IPS-NIHi11 (cell line): ENCODE measurements at regions not wholly inside any gene's neighbourhood (a gene's known extent, or its start where the extent isn't known, plus 50 kb on each side); places are given as distances from the start of the nearest gene placed in this dataset.

Experiments used
- DNase-seq: peaks from one replicate; pipeline ENCODE4 v3.0.0; 2012; ENCODE audit warnings: mixed read lengths, low spot score

- no peak for DNase-seq
These were observed 105.3 kb downstream of the FOXL1 start for GRCh38 chr16:86683441-86684194.

GRCh38 chr16:86685076-86685475, 106.7 kb downstream of the FOXL1 start:
- no peak for DNase-seq

- DNase-seq = no peak
These were observed 112.6 kb downstream of the FOXL1 start for GRCh38 chr16:86690970-86691369.

- no peak for DNase-seq
These were observed 114.1 kb downstream of the FOXL1 start for GRCh38 chr16:86692426-86692825.

- no peak for DNase-seq
These were observed 114.7 kb downstream of the FOXL1 start for GRCh38 chr16:86693033-86693432.

GRCh38 chr16:86697715-86698114, 119.4 kb downstream of the FOXL1 start:
- no peak for DNase-seq

- no peak for DNase-seq
These were observed 121.9 kb downstream of the FOXL1 start for GRCh38 chr16:86700046-86700945.

GRCh38 chr16:86701286-86701975, 123.1 kb downstream of the FOXL1 start:
- no peak for DNase-seq

GRCh38 chr16:86702824-86703588, 124.7 kb downstream of the FOXL1 start:
- DNase-seq = no peak

- no peak for DNase-seq
These were observed 126.2 kb downstream of the FOXL1 start for GRCh38 chr16:86704516-86704915.

- DNase-seq = no peak
These were observed 128.4 kb downstream of the FOXL1 start for GRCh38 chr16:86706726-86707125.

- no peak for DNase-seq
These were observed 128.8 kb downstream of the FOXL1 start for GRCh38 chr16:86707171-86707570.

GRCh38 chr16:86707581-86707980, 129.2 kb downstream of the FOXL1 start:
- DNase-seq = no peak

GRCh38 chr16:86708431-86708830, 130.1 kb downstream of the FOXL1 start:
- DNase-seq = no peak

GRCh38 chr16:86709103-86709502, 130.8 kb downstream of the FOXL1 start:
- DNase-seq = no peak

GRCh38 chr16:86709902-86710601, 131.7 kb downstream of the FOXL1 start:
- DNase-seq = no peak

- DNase-seq = no peak
These were observed 132.2 kb downstream of the FOXL1 start for GRCh38 chr16:86710602-86710950.

GRCh38 chr16:86712158-86713009, 134.0 kb downstream of the FOXL1 start:
- DNase-seq = no peak

- no peak for DNase-seq
These were observed 134.8 kb downstream of the FOXL1 start for GRCh38 chr16:86713021-86713631.

- DNase-seq = peak; percentile 66
These were observed 135.8 kb downstream of the FOXL1 start for GRCh38 chr16:86714166-86714565.
